GM18520 (cell line): ENCODE measurements at regions not wholly inside any gene's neighbourhood (a gene's known extent, or its start where the extent isn't known, plus 50 kb on each side); places are given as distances from the start of the nearest gene placed in this dataset.
A peak's percentile ranks its signal among the peaks of the same experiment; 100 is the strongest.

Experiments used
- ATAC-seq: cut with Tn5 transposase; IDR thresholded peaks from one replicate; pipeline ENCODE4 v1.9.1; 2021; ENCODE audit not compliant: unreplicated experiment

DNA sequence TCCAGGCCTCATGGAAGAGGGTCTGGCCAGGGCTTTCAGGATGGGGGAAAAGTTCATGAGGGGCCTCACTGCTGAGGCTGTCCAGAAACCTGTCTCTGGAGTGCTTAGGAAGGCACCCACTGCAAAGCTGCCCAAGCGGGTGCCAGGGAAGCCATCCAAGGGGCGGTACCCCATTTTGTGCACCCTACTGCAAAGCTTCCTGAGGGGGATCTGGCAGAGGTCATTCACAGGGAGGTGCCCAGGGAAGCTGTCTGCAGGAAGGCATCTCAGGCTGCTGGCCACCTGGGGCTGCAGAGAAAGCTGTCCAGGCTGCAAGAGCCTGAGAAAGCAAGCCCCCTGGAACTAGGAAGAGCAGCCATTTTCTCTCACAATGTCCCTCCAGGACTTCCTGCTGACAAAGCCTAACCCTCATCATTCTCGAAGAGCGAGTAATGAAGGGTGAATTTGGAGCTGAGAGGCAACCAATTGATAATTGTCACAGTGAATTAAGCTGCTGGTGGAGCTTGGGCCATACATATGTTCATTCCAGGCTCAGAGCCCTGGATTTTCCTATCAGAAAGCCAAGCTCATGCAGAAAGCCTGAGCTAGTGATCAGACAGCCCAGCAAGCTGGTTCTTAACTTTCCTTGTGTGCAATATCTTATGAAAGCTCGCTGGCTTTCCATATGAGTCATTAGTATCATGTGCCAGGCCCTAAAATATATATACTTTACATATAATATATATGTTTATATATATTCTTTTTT lies 62.2 kb upstream of the SLC22A16 start:
- ATAC-seq = no peak

- peak; percentile 59 for ATAC-seq
Observed at GRCh38 chr6:110537208-110538123, 61.1 kb upstream of the SLC22A16 start.

DNA sequence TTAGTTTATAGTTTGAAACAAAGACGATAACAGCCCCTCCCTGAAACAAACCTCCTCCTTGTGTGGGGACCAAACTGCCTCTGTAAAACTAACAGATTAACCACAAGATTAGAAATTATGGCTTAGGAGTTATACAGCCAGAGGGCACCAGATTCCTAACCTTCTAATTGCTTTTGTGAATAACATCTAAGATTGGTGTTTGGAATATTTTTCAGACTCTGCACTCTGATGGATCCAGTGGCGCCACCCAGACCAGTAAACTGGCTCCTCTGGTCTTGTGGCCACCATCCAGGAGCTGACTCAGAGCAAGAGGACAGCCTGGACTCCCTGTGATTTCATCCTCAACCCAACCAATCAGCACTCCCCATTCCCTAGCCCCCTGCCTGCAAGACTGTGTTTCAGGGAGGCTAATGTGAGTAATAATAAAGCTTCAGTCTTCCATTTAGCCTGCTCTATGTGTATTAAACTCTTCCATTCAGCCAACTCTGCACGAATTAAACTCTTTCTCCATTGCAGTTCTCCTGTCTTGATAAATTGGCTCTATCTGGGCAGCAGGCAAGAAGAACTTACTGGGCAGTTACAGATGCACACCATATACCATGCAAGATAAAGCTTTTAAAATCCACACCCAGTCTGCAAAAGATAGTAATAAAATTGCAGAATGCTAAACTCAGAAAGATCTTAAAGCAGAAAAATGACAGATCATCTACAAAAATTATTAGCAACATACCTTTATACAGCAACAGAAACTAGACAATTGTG lies 58.5 kb upstream of the SLC22A16 start:
- ATAC-seq = no peak

DNA sequence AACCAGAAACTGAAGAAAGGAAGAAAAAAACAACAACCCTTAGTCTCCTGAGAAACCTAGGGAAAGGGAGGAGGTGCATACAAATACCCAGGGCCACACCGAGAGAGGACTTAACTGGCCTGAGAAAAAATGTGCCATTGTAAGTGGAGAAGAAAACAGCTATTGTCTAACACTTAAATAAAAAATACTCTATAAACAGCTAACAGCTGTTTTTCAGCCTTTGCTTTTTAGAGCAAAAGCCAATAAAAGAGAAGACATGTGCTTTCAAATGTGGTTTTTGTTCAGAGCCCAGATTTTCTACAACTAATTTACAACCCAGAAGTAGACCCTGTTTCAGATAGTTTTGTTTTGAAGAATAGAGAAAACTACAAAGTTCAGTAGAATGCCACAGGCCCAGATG lies 56.0 kb upstream of the SLC22A16 start:
- no peak for ATAC-seq

- no peak for ATAC-seq
Observed at GRCh38 chr6:110530671-110531070, 54.3 kb upstream of the SLC22A16 start.

DNA sequence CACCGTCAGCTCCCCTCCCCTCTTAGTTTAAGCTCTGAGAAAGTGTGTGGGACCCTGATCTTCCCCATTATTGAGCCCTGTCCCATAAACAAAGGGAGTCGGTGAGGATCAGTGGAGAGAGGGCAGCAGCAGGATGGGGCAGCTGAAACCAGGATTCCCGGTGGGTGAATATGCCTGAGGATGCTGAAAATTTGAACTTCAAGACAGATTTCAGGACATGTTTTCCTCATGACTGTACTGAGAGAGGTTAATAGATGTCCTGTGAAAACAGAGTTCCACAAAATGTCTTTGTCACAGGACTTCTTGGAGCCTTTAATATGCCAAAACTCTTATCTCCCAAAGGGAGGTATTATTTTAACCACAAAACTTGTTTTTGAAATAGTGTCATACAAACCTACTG lies 53.5 kb upstream of the SLC22A16 start:
- no peak for ATAC-seq

DNA sequence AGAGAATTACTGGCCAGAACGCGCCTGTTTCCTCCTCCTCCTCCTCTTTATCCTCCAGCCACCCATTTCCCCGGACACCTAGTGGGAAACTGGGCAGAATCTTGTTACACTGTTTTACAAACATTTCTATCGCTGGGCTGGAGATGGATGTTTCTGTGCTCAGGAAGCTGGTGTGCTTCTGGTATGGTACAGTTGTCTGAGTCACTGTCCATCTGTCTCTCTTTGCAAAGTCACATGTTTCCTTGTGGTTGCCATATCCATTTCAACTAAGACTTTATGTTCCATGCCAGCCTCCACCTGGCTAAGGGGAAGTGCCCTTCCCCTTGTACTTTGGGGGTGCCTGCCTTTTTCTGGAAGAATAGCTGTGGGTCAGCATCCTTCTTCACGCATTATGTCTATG lies 52.9 kb upstream of the SLC22A16 start:
- ATAC-seq = no peak

GRCh38 chr6:110528930-110529325 lies 52.5 kb upstream of the SLC22A16 start:
- ATAC-seq = no peak

- no peak for ATAC-seq
Observed at GRCh38 chr6:110528101-110528929, 51.9 kb upstream of the SLC22A16 start.

DNA sequence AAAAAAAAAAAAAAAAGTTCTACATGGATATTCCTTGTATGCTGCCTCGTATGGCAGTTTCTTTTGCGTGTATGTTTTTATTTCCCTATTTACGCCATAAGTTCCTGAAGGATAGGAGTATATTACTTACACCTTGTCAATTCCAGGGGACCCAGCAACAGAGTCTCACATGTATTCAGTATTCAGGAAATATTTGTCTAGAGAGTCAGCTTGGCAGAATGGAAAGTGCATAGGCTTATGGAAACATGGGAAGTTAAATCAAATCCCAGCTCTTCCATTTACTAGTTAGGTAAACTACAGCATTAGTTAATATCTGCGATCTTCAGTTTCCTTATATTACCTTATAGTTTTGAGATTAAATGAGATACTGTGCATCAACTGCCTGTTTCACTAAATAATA lies 51.1 kb upstream of the SLC22A16 start:
- no peak for ATAC-seq

DNA sequence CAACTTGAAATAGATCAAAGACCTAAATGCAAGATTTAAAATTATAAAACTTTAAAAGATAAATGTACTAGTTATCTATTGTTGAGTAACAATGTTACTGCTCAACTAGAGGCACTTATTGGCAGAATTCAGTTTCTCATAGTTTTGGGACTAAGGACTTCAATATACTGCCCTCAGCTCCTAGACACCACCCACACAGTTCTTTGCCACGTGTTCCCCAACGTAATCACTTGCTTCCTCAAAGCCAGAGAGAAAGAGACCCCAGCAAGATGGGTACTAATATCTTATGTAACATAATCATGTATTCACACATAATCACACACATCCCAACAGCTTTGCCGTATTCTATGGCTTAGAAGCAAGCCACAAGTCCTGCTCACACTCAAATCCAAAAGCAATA lies 50.3 kb upstream of the SLC22A16 start:
- ATAC-seq = no peak
